NCI-H2029 treated with DMSO at 0.1 percent for 48 hours (cell line): ENCODE measurements at regions not wholly inside any gene's neighbourhood (a gene's known extent, or its start where the extent isn't known, plus 50 kb on each side); places are given as distances from the start of the nearest gene placed in this dataset.
"Not testable (repeated sequence)": the region's sequence is repeated elsewhere in the genome, so short reads cannot be mapped to it uniquely, and the experiment has no call there.

Experiments used
- DNase-seq: peaks from one replicate; lab custom pipeline; 2025; lab: John Stamatoyannopoulos, UW

- DNase-seq: no peak
These were observed 933.1 kb upstream of the FBXO33 start for GRCh38 chr14:40365305-40365704.

GRCh38 chr14:40362856-40363255 lies 930.6 kb upstream of the FBXO33 start:
- no peak for DNase-seq

GRCh38 chr14:40354754-40355153 lies 922.5 kb upstream of the FBXO33 start:
- no peak for DNase-seq

GRCh38 chr14:40348104-40348503 lies 915.9 kb upstream of the FBXO33 start:
- not testable (repeated sequence) for DNase-seq

- DNase-seq: no peak
These were observed 915.4 kb upstream of the FBXO33 start for GRCh38 chr14:40347675-40348074.

- no peak for DNase-seq
These were observed 914.0 kb upstream of the FBXO33 start for GRCh38 chr14:40346275-40346674.

GRCh38 chr14:40345334-40345733 lies 913.1 kb upstream of the FBXO33 start:
- no peak for DNase-seq

- DNase-seq: no peak
These were observed 908.5 kb upstream of the FBXO33 start for GRCh38 chr14:40340708-40341107.

- DNase-seq: no peak
These were observed 904.6 kb upstream of the FBXO33 start for GRCh38 chr14:40336846-40337245.

- not testable (repeated sequence) for DNase-seq
These were observed 894.3 kb upstream of the FBXO33 start for GRCh38 chr14:40326519-40326918.

- DNase-seq: no peak
These were observed 886.0 kb upstream of the FBXO33 start for GRCh38 chr14:40318211-40318719.

- DNase-seq: no peak
These were observed 885.5 kb upstream of the FBXO33 start for GRCh38 chr14:40317690-40318089.

- no peak for DNase-seq
These were observed 880.1 kb upstream of the FBXO33 start for GRCh38 chr14:40312296-40312695.

- no peak for DNase-seq
These were observed 876.9 kb upstream of the FBXO33 start for GRCh38 chr14:40309124-40309523.

- DNase-seq: no peak
These were observed 876.0 kb upstream of the FBXO33 start for GRCh38 chr14:40308240-40308639.

- no peak for DNase-seq
These were observed 864.6 kb upstream of the FBXO33 start for GRCh38 chr14:40296821-40297220.

- no peak for DNase-seq
These were observed 860.4 kb upstream of the FBXO33 start for GRCh38 chr14:40292664-40293063.

- no peak for DNase-seq
These were observed 850.0 kb upstream of the FBXO33 start for GRCh38 chr14:40282196-40282595.

GRCh38 chr14:40280652-40281051 lies 848.4 kb upstream of the FBXO33 start:
- DNase-seq: no peak

GRCh38 chr14:40273417-40273816 lies 841.2 kb upstream of the FBXO33 start:
- no peak for DNase-seq

GRCh38 chr14:40271480-40271879 lies 839.2 kb upstream of the FBXO33 start:
- DNase-seq: no peak

GRCh38 chr14:40269436-40269835 lies 837.2 kb upstream of the FBXO33 start:
- no peak for DNase-seq

GRCh38 chr14:40268236-40268635 lies 836.0 kb upstream of the FBXO33 start:
- no peak for DNase-seq

GRCh38 chr14:40265096-40265495 lies 832.9 kb upstream of the FBXO33 start:
- DNase-seq: no peak
